ENCODE measurements at regions not wholly inside any gene's neighbourhood (a gene's known extent, or its start where the extent isn't known, plus 50 kb on each side); places are given as distances from the start of the nearest gene placed in this dataset.

DNA sequence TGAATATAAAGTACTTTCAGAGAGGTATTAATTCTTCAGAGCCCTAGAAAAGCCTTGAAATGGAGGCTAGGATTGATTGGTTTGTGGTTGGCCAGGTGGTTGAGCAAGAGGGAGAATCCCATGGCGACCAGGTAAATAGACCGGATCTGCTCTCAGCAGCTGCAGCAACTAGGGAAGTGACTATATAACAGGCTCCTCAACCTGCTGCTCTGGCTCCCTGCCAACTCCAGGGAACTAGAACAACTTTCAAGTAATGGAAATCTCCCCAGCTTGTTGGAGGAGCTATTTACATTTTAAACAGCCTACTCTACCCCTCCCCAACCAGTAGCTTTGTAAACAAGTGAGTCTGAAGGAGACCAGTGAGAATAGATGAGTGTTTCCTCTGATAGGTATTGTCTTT, 121.8 kb upstream of the CADM2 start:
- no peaks in the 10 kb centered on the region for H3K27me3 Mint-ChIP-seq

DNA sequence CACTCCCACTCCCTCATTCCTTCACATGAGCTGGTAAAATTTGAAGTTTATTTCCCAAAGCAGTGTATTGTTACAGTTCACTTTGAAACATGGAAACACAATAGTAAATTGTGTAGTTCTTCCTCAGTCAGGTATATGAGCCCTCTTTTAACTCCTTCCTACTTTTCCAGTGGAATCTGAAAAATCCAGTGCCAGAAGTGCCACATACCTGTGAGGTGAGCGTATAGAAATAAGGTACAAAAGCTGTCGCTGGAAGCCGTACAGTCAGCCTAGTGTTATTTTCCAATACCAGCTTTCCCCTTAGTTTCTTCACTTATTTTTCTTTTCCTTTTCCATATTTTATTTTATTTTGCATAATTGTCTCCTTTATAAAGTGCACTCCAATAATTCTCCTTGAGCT, 81.7 kb upstream of the CADM2 start:
- H3K27ac Mint-ChIP-seq = no peak overlapping the region
- peaks cover 4 to 5% (median 5%) of the 10 kb centered on the region in 3 donors for H3K9me3 Mint-ChIP-seq
- no peak overlapping the region for H3K4me3 Mint-ChIP-seq
- no peaks in the 10 kb centered on the region for H3K27me3 Mint-ChIP-seq
- H3K4me1 Mint-ChIP-seq = peaks cover 0 to 2% (median 0%) of the 10 kb centered on the region in 3 donors
- H3K36me3 Mint-ChIP-seq = peaks cover 2% of the 10 kb centered on the region

More for the DNA sequence above, 121.8 kb upstream of the CADM2 start:
- H3K9me3 Mint-ChIP-seq = peaks cover 1 to 10% (median 4%) of the 10 kb centered on the region in 3 donors
- H3K4me1 Mint-ChIP-seq = no peaks in the 10 kb centered on the region
- no peak overlapping the region for H3K4me3 Mint-ChIP-seq
- H3K27ac Mint-ChIP-seq = no peak overlapping the region
- no peaks in the 10 kb centered on the region for H3K36me3 Mint-ChIP-seq

DNA sequence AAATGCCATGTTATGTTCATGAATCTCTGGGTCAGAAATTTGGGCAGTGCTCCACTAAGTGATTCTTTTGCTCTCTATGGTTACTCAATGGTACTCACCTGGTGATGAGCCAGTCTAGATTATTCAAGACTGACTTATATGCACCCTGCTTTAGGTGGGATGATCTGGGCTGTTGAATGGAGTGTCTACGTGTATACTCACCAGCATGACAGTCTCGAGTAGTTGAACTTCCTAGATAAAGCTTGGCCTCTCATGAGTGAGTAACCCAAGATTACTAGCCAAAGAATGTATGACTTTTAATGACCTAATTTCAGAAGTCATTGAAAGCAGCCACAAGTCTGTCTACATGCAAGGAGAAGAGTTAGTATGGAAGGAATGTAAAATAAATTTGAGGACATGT, 77.5 kb upstream of the CADM2 start:
- Mint-ChIP-seq H3K27me3 (no peaks in the 10 kb centered on the region), H3K36me3 (no peaks in the 10 kb centered on the region), H3K4me3 (no peak overlapping the region), H3K9me3 (peaks cover 0 to 4% (median 3%) of the 10 kb centered on the region in 3 donors), H3K27ac (no peak overlapping the region), H3K4me1 (peaks cover 0 to 2% (median 0%) of the 10 kb centered on the region in 3 donors)

DNA sequence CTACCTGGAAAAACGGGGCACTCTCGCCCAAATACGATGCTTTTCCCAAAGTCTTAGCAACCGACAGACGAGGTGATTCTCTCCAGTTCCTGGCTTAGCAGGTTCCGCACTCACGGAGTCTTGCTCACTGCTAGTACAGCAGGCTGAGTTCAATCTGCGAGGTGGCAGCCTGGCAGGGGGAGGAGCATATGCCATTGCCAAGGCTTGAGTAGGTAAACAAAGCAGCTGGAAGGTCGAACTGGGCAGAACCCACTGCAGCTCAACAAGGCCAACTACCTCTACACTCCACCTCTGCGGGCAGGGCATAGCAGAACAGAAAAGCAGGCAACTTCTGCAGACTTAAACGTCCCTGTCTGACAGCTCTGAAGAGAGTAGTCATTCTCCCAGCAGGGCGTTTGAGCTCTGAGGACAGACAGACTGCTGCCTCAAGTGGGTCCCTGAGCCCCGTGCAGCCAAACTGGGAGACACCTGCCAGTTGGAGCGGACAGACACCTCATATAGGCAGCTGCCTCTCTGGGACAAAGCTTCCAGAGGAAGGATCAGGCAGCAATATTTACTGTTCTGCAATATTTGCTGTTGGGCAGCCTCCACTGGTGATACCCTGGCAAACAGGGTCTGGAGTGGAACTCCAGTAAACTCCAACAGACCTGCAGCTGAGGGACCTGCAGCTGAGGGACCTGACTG, 73.4 kb upstream of the CADM2 start:
- H3K27ac Mint-ChIP-seq = no peak overlapping the region
- H3K4me3 Mint-ChIP-seq = no peak overlapping the region
- peaks cover 5 to 11% (median 7%) of the 10 kb centered on the region in 3 donors for H3K9me3 Mint-ChIP-seq
- H3K27me3 Mint-ChIP-seq = no peaks in the 10 kb centered on the region
- no peaks in the 10 kb centered on the region for H3K4me1 Mint-ChIP-seq
- H3K36me3 Mint-ChIP-seq = peaks cover 3% of the 10 kb centered on the region

DNA sequence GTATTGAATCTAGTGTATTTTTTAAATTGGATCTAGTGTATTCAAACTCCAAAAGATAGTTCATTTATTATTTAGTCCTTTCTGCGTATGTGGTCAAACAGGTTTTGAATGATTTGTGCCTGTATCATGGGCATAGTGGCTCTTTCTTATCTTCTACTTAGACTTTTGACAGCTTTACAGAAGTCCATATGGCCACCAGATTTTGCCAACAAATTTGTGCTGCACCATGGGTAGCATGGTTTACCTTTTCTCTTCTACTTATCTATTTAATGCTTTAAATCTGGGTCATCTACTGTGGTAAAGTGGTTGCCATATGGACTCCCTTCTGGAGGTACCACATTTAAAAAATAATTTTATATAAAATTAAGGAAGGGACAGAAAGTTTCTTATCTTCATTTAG, 66.9 kb upstream of the CADM2 start:
- H3K4me1 Mint-ChIP-seq = no peaks in the 10 kb centered on the region

DNA sequence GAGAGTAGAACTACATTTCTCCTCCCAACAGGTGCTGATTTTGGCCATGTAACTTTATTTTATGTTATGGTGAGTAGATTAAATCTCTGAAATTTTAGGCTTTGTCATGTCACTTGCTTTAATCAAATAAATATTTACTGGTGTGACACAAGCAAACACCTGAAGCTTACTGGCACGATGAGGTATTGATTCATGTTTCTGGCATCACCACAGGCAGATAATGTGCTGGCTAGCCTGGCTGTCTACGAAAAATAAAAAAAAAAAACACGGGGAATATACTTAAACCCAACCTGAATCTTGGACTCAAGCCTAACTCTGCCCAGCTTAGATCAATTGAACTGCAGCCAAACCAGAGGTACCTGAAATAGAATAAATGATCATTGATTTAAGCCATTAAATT, 65.6 kb upstream of the CADM2 start:
- Mint-ChIP-seq H3K27me3 (no peaks in the 10 kb centered on the region), H3K4me1 (no peaks in the 10 kb centered on the region), H3K4me3 (no peak overlapping the region), H3K36me3 (no peaks in the 10 kb centered on the region), H3K27ac (no peak overlapping the region), H3K9me3 (peaks cover 8 to 20% (median 10%) of the 10 kb centered on the region in 3 donors)

More for the DNA sequence above, 66.9 kb upstream of the CADM2 start:
- Mint-ChIP-seq H3K9me3 (peaks cover 8 to 19% (median 11%) of the 10 kb centered on the region in 3 donors), H3K4me3 (no peak overlapping the region), H3K36me3 (peaks cover 3% of the 10 kb centered on the region), H3K27ac (no peak overlapping the region), H3K27me3 (no peaks in the 10 kb centered on the region)

DNA sequence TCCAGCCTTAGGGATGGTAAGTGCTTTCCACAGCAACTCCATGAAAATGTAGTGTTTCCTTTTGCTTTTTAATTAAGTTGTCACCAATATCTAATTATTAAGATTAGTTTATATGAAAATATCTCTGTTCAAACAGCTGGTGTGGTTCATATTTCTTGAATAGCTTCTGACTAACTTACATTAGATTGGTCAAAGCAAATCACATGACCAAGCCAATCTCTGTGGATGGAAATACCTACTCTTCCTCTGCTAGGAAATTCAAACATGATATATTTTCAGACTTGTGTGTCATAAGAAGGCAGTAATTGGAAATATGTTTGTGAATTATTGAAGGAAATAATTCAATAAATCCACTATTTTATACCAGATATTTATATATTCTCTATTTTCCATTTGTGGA, 54.6 kb upstream of the CADM2 start:
- H3K4me1 Mint-ChIP-seq = no peaks in the 10 kb centered on the region
- H3K27me3 Mint-ChIP-seq = no peaks in the 10 kb centered on the region
- H3K4me3 Mint-ChIP-seq = no peak overlapping the region
- no peaks in the 10 kb centered on the region for H3K36me3 Mint-ChIP-seq
- H3K27ac Mint-ChIP-seq = no peak overlapping the region
- peaks cover 0 to 6% (median under 1%) of the 10 kb centered on the region in 3 donors for H3K9me3 Mint-ChIP-seq

DNA sequence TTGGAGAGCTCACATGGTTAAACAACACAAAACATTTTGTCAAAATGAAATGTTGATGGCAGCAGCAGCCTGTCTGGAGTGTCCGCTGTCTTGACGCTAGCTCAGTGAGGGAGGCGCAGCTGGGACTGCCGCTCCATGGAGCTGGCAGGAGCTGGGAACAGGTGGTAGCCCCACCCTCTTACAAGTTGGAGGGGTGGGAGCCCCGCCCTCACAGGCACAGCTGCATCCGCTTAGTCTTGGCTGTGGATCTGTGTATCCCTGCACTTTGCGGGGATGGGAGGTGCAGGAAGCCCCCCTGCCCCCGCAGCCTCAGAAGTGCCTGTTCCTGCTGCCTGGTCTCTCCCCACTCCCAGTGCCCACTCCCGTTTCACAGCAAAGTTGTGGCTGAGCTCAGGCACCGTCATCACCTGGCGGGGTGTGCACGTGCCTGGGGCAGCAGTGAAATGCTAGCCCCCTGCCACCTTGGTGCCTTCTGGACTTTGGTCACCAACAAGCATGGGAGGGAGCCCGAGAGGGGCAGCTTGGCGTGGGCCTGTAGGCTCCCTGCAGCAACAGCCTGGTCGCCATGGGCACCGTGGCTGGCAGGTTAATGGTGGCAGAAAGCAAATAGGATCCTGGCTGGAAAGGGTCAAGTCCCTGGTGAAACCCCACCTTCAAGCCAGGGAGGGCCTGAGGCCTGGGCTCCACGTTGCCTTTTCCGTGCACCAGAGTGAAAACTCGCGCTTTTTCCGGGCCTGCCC, 53.8 kb upstream of the CADM2 start:
- Mint-ChIP-seq H3K4me1 (no peaks in the 10 kb centered on the region), H3K27me3 (no peaks in the 10 kb centered on the region), H3K27ac (no peak overlapping the region), H3K4me3 (no peak overlapping the region), H3K36me3 (no peaks in the 10 kb centered on the region), H3K9me3 (peaks cover 0 to 6% (median 0%) of the 10 kb centered on the region in 3 donors)

DNA sequence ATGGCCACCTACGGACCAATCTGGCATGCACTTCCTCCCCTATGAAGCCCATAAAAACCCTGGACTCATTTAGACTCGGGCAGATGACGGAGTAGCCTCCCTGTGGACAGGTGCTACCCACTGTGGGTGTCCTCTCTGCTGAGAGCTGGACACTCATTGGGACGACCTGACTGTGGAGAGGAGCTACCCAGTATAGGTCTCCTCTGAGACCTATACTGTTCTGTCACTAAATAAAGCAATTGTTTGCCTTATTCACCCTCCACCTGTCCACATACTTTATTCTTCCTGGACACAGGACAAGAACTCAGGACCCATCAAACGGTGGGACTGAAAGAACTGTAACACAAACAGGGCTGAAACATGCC, 53.3 kb upstream of the CADM2 start:
- Mint-ChIP-seq H3K27me3 (no peaks in the 10 kb centered on the region), H3K4me1 (no peaks in the 10 kb centered on the region), H3K27ac (no peak overlapping the region), H3K4me3 (no peak overlapping the region), H3K9me3 (peaks cover 0 to 6% (median 0%) of the 10 kb centered on the region in 3 donors), H3K36me3 (no peaks in the 10 kb centered on the region)

DNA sequence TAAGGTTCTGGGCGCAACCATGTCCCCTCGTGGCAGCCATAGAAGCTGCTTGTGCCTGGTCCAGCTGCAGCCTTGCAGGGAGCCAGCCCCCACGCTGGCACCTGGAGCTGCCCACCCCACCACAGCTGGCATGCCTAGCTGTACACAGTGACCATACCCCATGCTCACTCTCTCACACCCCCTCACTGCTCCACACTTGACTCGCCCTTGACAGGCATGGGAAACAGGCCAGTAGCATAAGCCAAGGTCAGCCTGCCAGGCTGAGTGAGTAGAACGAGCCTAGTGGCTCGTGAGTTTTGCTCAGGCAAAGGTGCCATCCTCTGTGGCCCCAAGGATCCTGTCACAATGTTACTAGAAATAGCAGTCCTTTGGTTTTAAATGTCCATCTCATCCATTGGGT, 52.7 kb upstream of the CADM2 start:
- no peak overlapping the region for H3K4me3 Mint-ChIP-seq
- no peaks in the 10 kb centered on the region for H3K36me3 Mint-ChIP-seq
- H3K9me3 Mint-ChIP-seq = peaks cover 0 to 6% (median 3%) of the 10 kb centered on the region in 3 donors
- no peaks in the 10 kb centered on the region for H3K27me3 Mint-ChIP-seq
- no peaks in the 10 kb centered on the region for H3K4me1 Mint-ChIP-seq
- H3K27ac Mint-ChIP-seq = no peak overlapping the region
